Muscle layer of duodenum (tissue), 2 donors: ENCODE measurements at regions not wholly inside any gene's neighbourhood (a gene's known extent, or its start where the extent isn't known, plus 50 kb on each side); places are given as distances from the start of the nearest gene placed in this dataset.

Experiments
- H3K27ac ChIP-seq: one replicate; pipeline ENCODE4 v1.7.0; 2013; ENCODE audit warnings: mild to moderate bottlenecking, low read length
- H3K27me3 ChIP-seq: one replicate; pipeline ENCODE4 v1.7.0; 2013; ENCODE audit warnings: low read depth, mild to moderate bottlenecking, control low read depth, low read length
- H3K36me3 ChIP-seq, 2 donors: one replicate each; pipeline ENCODE4 v1.7.0; 2013; ENCODE audit warnings: low read length in 2 of 2, control low read depth in 1 of 2, mild to moderate bottlenecking in 1 of 2; ENCODE audit not compliant: insufficient read depth in 2 of 2, control insufficient read depth in 1 of 2
- H3K4me1 ChIP-seq, 2 donors: one replicate each; pipeline ENCODE4 v1.7.0; 2013; ENCODE audit warnings: low read length in 2 of 2, mild to moderate bottlenecking in 2 of 2, control low read depth in 1 of 2, moderate library complexity in 1 of 2; ENCODE audit not compliant: insufficient read depth in 2 of 2, control insufficient read depth in 1 of 2
- H3K4me3 ChIP-seq, 2 donors: one replicate each; pipeline ENCODE4 v1.7.0; 2013; ENCODE audit warnings: low read length in 2 of 2, low read depth in 1 of 2, mild to moderate bottlenecking in 1 of 2
- H3K9me3 ChIP-seq, 2 donors: one replicate each; pipeline ENCODE4 v1.7.0; 2013; ENCODE audit warnings: low read length in 2 of 2, control low read depth in 1 of 2, mild to moderate bottlenecking in 1 of 2; ENCODE audit not compliant: control insufficient read depth in 1 of 2
- donor health status: healthy.

DNA sequence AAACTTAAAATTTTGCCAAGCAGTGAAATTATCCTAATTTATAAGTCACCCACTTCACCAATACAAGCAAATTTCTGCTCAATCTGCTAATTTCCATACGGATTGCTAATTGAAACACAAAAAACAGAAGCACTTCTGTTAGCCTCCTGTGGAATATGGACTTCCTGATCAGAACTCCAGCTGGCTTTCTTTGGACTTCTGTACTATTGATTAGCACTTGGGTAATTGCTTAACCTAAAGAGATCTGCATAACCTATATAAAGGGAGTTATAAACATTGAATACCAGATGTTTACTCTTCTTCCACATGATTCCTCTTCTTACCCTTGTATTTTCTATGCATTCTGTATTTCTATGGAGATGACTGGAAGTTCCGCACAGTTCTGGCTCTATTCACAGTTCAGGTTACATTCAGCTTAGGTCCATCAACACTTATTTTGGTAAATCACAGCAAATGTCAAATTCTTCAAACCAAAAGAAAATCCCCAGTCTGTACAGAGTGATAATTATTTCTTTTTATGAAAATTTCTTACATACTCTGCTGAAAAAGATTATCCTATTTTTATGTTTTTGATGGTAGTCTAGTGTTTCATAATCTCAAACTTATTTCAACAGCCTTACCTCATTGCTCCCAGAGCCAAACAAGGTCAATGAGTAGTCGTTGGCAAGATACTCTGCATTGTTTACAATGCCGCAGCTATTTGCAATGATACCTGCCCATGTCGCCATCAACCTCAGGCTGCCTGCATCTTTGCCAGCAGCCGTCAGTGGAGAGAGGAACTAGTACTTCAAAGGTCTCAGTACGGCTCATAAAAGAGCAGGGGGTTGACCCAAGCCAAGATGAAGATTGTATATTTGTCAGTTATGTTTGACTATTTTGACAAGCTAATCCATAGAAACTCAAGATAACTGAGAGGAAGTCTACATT lies 225.6 kb downstream of the AHR start:
- H3K27ac ChIP-seq: no peak overlapping the region
- no peaks in the 10 kb centered on the region for H3K9me3 ChIP-seq
- H3K4me1 ChIP-seq: peaks cover 0 to 6% of the 10 kb centered on the region in 2 donors
- no peaks in the 10 kb centered on the region for H3K36me3 ChIP-seq
- H3K4me3 ChIP-seq: no peak overlapping the region
- no peaks in the 10 kb centered on the region for H3K27me3 ChIP-seq

DNA sequence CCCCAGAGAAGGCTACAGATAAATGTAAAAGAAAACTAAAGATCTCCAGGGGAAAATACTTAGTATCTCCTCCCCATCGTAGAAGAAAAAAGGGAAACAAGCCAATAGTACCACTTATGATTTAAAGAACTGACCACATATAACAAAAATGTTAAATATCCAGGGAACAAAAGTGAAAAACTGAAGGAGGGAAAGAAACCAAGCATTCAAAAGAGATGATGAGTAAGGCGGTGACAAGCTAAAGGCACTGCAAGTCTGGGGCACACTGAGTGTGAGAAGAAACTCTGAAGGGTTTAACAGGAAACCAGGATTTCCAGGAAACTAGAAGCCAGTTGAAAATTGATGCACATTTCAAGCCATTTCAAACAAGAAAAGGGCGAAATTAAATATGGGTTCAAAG lies 226.3 kb downstream of the AHR start:
- no peak overlapping the region for H3K4me3 ChIP-seq
- H3K36me3 ChIP-seq: no peaks in the 10 kb centered on the region
- H3K27me3 ChIP-seq: no peaks in the 10 kb centered on the region
- peaks cover under 1 to 6% of the 10 kb centered on the region in 2 donors for H3K4me1 ChIP-seq
- no peak overlapping the region for H3K27ac ChIP-seq
- H3K9me3 ChIP-seq: no peaks in the 10 kb centered on the region

GRCh38 chr7:17526621-17527020 lies 228.2 kb downstream of the AHR start:
- Histone ChIP-seq H3K4me3 (no peak overlapping the region), H3K36me3 (no peaks in the 10 kb centered on the region), H3K4me1 (peaks cover 3 to 6% of the 10 kb centered on the region in 2 donors), H3K27ac (no peak overlapping the region), H3K9me3 (no peaks in the 10 kb centered on the region), H3K27me3 (no peaks in the 10 kb centered on the region)

DNA sequence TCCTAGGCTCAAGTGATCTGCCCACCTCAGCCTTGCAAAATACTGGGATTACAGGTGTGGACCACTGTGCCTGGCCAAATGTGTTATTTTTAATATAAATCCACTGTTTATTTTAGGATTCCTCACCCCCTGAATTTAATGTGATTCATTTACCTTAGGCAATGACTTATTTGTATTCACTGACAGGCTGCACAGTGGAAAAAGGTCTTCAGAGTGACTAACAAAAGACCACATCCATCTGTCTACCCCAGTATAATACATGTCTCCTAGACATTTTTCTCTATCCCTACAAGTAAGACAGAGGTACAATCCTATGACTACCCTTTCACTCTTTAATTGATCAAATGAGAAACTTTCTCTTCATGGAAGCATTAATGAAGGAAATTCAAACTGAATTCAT lies 230.2 kb downstream of the AHR start:
- Histone ChIP-seq H3K36me3 (no peaks in the 10 kb centered on the region), H3K4me3 (no peak overlapping the region), H3K9me3 (no peaks in the 10 kb centered on the region), H3K27me3 (no peaks in the 10 kb centered on the region), H3K4me1 (peaks cover 1 to 3% of the 10 kb centered on the region in 2 donors), H3K27ac (no peak overlapping the region)

GRCh38 chr7:17530244-17530643 lies 231.8 kb downstream of the AHR start:
- no peaks in the 10 kb centered on the region for H3K27me3 ChIP-seq

DNA sequence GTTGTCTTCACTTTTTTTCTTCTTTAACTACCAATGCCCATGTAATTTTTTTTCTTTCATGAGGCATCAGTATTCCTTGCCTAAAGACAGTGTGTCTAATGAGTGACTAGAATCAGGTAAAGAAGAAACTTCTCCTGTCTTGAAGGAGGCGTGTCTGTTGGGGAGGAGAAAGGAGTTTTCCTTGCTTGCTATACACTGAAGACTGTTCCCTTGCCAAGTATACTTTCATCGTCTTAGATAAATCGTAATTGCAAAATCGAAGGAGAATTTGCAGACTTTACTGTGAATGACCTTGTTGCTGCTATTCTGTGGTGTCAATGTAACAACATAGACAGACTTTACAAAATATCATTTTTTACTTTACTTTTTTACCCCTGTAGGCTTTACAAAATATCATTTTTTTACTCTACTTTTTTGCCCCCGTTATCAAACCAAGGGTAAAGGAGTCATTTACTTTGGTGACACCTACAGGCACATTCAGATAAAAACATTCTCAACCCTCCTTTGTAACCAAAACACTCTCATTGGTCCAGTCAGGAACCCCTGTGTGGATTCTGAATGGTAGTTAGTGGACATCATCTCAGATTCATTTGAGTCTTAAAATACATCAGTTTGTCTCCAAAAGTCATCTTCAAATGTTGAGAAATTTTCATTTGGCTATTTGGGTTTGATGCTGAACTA lies 232.4 kb downstream of the AHR start:
- peaks cover 0 to 3% of the 10 kb centered on the region in 2 donors for H3K4me1 ChIP-seq
- H3K27me3 ChIP-seq: no peaks in the 10 kb centered on the region
- H3K27ac ChIP-seq: no peak overlapping the region
- H3K4me3 ChIP-seq: no peak overlapping the region
- H3K9me3 ChIP-seq: no peaks in the 10 kb centered on the region
- no peaks in the 10 kb centered on the region for H3K36me3 ChIP-seq

More at GRCh38 chr7:17530244-17530643, 231.8 kb downstream of the AHR start:
- Histone ChIP-seq H3K36me3 (no peaks in the 10 kb centered on the region), H3K9me3 (no peaks in the 10 kb centered on the region), H3K4me1 (peaks cover 0 to 3% of the 10 kb centered on the region in 2 donors), H3K4me3 (no peak overlapping the region), H3K27ac (no peak overlapping the region)

GRCh38 chr7:17532861-17533404 lies 234.5 kb downstream of the AHR start:
- Histone ChIP-seq H3K27me3 (no peaks in the 10 kb centered on the region), H3K27ac (no peak overlapping the region), H3K4me3 (no peak overlapping the region), H3K9me3 (no peaks in the 10 kb centered on the region), H3K36me3 (no peaks in the 10 kb centered on the region), H3K4me1 (peaks cover 0 to 3% of the 10 kb centered on the region in 2 donors)

DNA sequence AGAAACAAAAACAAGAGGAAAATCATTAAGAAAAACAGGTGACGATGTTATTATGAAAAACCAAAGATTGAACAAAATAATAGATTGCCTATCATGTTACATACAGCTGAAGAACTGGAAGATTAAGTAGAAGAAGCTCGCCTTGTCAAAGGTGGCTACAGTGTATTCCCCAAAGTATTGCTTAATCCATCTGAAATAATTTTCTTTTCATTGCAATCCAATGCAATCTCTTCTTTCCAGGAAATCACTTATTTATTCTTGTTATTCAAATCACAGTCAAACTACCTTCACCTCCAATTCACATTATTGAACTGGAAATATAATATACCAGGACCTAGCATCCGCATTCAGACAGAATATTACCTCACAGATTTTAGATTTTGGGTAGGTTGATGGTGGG lies 235.9 kb downstream of the AHR start:
- Histone ChIP-seq H3K4me1 (peaks cover 0 to 3% of the 10 kb centered on the region in 2 donors), H3K4me3 (no peak overlapping the region), H3K36me3 (no peaks in the 10 kb centered on the region), H3K27me3 (no peaks in the 10 kb centered on the region), H3K27ac (no peak overlapping the region), H3K9me3 (no peaks in the 10 kb centered on the region)

DNA sequence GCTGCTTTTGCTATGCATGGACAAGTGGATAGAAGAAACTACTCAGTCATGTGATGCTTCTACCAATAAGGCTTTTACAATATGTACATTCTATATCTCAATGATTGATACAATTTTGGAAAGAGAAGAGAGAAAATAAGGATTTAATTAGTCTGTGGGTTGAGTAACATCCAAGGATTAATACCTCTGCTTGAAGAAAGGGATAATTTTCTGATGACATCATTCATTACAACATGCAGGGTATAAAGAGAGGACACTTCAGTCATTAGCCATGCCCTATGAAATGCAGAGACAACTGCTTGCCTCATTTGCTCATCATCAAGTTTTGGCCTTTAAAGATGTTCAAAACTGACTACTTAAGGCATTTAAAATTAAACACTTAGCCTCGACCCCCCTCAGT lies 237.3 kb downstream of the AHR start:
- Histone ChIP-seq H3K4me1 (no peaks in the 10 kb centered on the region), H3K27ac (no peak overlapping the region), H3K27me3 (no peaks in the 10 kb centered on the region), H3K36me3 (no peaks in the 10 kb centered on the region), H3K9me3 (no peaks in the 10 kb centered on the region), H3K4me3 (no peak overlapping the region)

DNA sequence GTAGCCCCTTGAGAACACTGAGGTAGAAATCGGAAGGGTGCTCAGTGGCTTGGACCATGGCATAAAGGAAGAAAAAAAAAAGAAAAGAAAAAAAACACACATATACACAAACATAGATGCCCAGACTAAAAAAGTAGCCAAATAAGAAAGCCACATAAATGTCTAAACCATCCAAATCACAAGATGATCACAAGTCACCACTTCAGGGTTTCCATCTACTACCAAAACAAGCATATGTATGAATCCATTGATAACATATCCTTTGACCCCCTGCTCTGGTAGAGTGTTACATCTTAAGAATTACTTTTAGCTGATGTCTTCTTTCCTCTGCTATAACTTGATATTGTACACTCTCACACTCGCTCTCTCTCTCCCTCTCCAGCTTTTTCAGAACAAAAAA lies 245.9 kb downstream of the AHR start:
- no peak overlapping the region for H3K27ac ChIP-seq
- peaks cover 0 to 19% of the 10 kb centered on the region in 2 donors for H3K4me1 ChIP-seq
- H3K27me3 ChIP-seq: no peaks in the 10 kb centered on the region
- H3K36me3 ChIP-seq: no peaks in the 10 kb centered on the region
- H3K4me3 ChIP-seq: no peak overlapping the region
- no peaks in the 10 kb centered on the region for H3K9me3 ChIP-seq

DNA sequence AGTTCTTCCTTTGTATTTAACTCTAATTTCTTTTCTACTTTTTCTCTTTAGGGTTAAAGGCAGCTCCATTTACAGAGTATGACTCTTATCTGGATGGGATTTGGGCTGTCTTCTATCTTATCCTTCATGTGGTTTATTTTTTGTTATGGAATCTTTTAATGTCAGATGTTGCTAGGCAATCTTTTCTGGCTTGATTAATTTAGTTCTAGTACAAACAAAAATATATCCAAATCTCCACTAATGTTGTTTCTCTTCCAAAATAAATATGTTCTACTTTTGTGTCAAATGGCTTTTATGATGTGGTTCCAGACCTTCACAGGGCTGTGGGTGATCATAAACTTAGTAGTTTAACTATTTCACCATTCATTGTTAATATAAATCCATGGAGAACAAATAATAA lies 246.9 kb downstream of the AHR start:
- Histone ChIP-seq H3K36me3 (no peaks in the 10 kb centered on the region), H3K27ac (peak overlapping the region; percentile 61), H3K4me3 (peak overlapping the region in 1 of 2 donors; percentile 12), H3K27me3 (no peaks in the 10 kb centered on the region), H3K4me1 (peaks cover 0 to 19% of the 10 kb centered on the region in 2 donors), H3K9me3 (no peaks in the 10 kb centered on the region)
